ENCODE measurements at regions not wholly inside any gene's neighbourhood (a gene's known extent, or its start where the extent isn't known, plus 50 kb on each side); places are given as distances from the start of the nearest gene placed in this dataset.

DNA sequence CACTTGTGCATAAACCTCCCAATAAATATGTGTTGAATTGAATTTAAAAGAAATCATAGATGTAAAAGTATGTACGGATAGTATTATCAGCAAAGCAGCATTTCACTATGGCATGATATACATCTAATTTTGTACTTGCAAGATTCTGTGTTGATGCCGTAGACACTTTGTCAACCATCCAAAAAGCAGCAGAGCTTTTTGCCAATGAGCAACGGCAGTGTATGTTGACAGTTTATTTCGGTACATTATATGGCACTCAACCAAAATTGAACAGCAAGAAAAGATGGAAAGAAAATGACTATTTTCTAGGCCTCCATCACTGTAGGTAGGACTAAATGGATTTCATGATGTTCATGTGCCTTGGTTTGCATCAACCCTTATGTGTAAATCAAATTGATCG, 543.7 kb downstream of the DACH1 start:
- H3F3A ChIP-seq (ENCODE audit: low read depth): no peaks in the 10 kb centered on the region
- H3K9me2 ChIP-seq (replicated peaks; ENCODE audit: low read depth, low read length): no peaks in the 10 kb centered on the region
- H3K27me3 ChIP-seq (ENCODE audit: insufficient read depth, low read length, poor library complexity, severe bottlenecking): no peaks in the 10 kb centered on the region
- H3K4me2 ChIP-seq (ENCODE audit: low read depth, low read length, poor library complexity, severe bottlenecking): no peak overlapping the region
- H3K9ac ChIP-seq (ENCODE audit: low read depth, low read length, poor library complexity, severe bottlenecking): no peak overlapping the region
- H2AFZ ChIP-seq (ENCODE audit: low read length): no peak overlapping the region
- no peaks in the 10 kb centered on the region for H3K9me3 ChIP-seq (ENCODE audit: insufficient read depth, low read depth, low read length)
- TF ChIP-seq, protein P1, sequence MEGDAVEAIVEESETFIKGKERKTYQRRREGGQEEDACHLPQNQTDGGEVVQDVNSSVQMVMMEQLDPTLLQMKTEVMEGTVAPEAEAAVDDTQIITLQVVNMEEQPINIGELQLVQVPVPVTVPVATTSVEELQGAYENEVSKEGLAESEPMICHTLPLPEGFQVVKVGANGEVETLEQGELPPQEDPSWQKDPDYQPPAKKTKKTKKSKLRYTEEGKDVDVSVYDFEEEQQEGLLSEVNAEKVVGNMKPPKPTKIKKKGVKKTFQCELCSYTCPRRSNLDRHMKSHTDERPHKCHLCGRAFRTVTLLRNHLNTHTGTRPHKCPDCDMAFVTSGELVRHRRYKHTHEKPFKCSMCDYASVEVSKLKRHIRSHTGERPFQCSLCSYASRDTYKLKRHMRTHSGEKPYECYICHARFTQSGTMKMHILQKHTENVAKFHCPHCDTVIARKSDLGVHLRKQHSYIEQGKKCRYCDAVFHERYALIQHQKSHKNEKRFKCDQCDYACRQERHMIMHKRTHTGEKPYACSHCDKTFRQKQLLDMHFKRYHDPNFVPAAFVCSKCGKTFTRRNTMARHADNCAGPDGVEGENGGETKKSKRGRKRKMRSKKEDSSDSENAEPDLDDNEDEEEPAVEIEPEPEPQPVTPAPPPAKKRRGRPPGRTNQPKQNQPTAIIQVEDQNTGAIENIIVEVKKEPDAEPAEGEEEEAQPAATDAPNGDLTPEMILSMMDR (conservative IDR thresholded peaks at IDR 0.05; ENCODE audit: low read length): no peak
- TF ChIP-seq EZH2phosphoT487 (IDR thresholded peaks at IDR 0.05; ENCODE audit: borderline replicate concordance): no peak
- no peak overlapping the region for H3K4me3 ChIP-seq (ENCODE audit: low read length, poor library complexity, severe bottlenecking)
- H3K36me3 ChIP-seq (ENCODE audit: insufficient read depth, low read length): no peaks in the 10 kb centered on the region
- no peaks in the 10 kb centered on the region for H4K20me1 ChIP-seq (ENCODE audit: insufficient read depth, low read length, poor library complexity, severe bottlenecking)
- H3K79me2 ChIP-seq (ENCODE audit: insufficient read depth, low read length): no peaks in the 10 kb centered on the region
- no peaks in the 10 kb centered on the region for H3K4me1 ChIP-seq (ENCODE audit: insufficient read depth, low read length, poor library complexity, severe bottlenecking)

- no peaks in the 10 kb centered on the region for H3K9me2 ChIP-seq (replicated peaks; ENCODE audit: low read depth, low read length)
- no peaks in the 10 kb centered on the region for H3K4me1 ChIP-seq (ENCODE audit: insufficient read depth, low read length, poor library complexity, severe bottlenecking)
- no peaks in the 10 kb centered on the region for H3K36me3 ChIP-seq (ENCODE audit: insufficient read depth, low read length)
- no peaks in the 10 kb centered on the region for H3K9me3 ChIP-seq (ENCODE audit: insufficient read depth, low read depth, low read length)
- no peak overlapping the region for H3K4me3 ChIP-seq (ENCODE audit: low read length, poor library complexity, severe bottlenecking)
- TF ChIP-seq, protein P1 (conservative IDR thresholded peaks at IDR 0.05; ENCODE audit: low read length): peak; percentile 79
- TF ChIP-seq EZH2phosphoT487 (IDR thresholded peaks at IDR 0.05; ENCODE audit: borderline replicate concordance): no peak
- no peaks in the 10 kb centered on the region for H3F3A ChIP-seq (ENCODE audit: low read depth)
- no peaks in the 10 kb centered on the region for H4K20me1 ChIP-seq (ENCODE audit: insufficient read depth, low read length, poor library complexity, severe bottlenecking)
- H2AFZ ChIP-seq (ENCODE audit: low read length): no peak overlapping the region
- no peaks in the 10 kb centered on the region for H3K27me3 ChIP-seq (ENCODE audit: insufficient read depth, low read length, poor library complexity, severe bottlenecking)
- H3K9ac ChIP-seq (ENCODE audit: low read depth, low read length, poor library complexity, severe bottlenecking): no peak overlapping the region
- no peak overlapping the region for H3K4me2 ChIP-seq (ENCODE audit: low read depth, low read length, poor library complexity, severe bottlenecking)
- H3K79me2 ChIP-seq (ENCODE audit: insufficient read depth, low read length): no peaks in the 10 kb centered on the region
Measured at GRCh38 chr13:71320452-71320851, 546.6 kb downstream of the DACH1 start.

- no peaks in the 10 kb centered on the region for H3K27me3 ChIP-seq (ENCODE audit: insufficient read depth, low read length, poor library complexity, severe bottlenecking)
- no peaks in the 10 kb centered on the region for H3K9me3 ChIP-seq (ENCODE audit: insufficient read depth, low read depth, low read length)
- H3K36me3 ChIP-seq (ENCODE audit: insufficient read depth, low read length): no peaks in the 10 kb centered on the region
- H3K9ac ChIP-seq (ENCODE audit: low read depth, low read length, poor library complexity, severe bottlenecking): no peak overlapping the region
- H3F3A ChIP-seq (ENCODE audit: low read depth): no peaks in the 10 kb centered on the region
- H3K4me2 ChIP-seq (ENCODE audit: low read depth, low read length, poor library complexity, severe bottlenecking): no peak overlapping the region
- no peaks in the 10 kb centered on the region for H3K9me2 ChIP-seq (replicated peaks; ENCODE audit: low read depth, low read length)
- TF ChIP-seq EZH2phosphoT487 (IDR thresholded peaks at IDR 0.05; ENCODE audit: borderline replicate concordance): no peak
- TF ChIP-seq, protein P1 (conservative IDR thresholded peaks at IDR 0.05; ENCODE audit: low read length): no peak
- no peaks in the 10 kb centered on the region for H3K4me1 ChIP-seq (ENCODE audit: insufficient read depth, low read length, poor library complexity, severe bottlenecking)
- H4K20me1 ChIP-seq (ENCODE audit: insufficient read depth, low read length, poor library complexity, severe bottlenecking): no peaks in the 10 kb centered on the region
- H3K4me3 ChIP-seq (ENCODE audit: low read length, poor library complexity, severe bottlenecking): no peak overlapping the region
- no peak overlapping the region for H2AFZ ChIP-seq (ENCODE audit: low read length)
- no peaks in the 10 kb centered on the region for H3K79me2 ChIP-seq (ENCODE audit: insufficient read depth, low read length)
Measured at GRCh38 chr13:71316792-71317363, 550.1 kb downstream of the DACH1 start.

Measured in Loucy (cell line).